Glomerular visceral epithelial cell (primary cell): ENCODE measurements at regions not wholly inside any gene's neighbourhood (a gene's known extent, or its start where the extent isn't known, plus 50 kb on each side); places are given as distances from the start of the nearest gene placed in this dataset.
"Not testable (repeated sequence)": the region's sequence is repeated elsewhere in the genome, so short reads cannot be mapped to it uniquely, and the experiment has no call there.

ENCODE experiments used
- DNase-seq: peaks from one replicate; pipeline ENCODE4 v3.0.0-alpha.2; 2016; ENCODE audit errors: extremely low spot score

DNA sequence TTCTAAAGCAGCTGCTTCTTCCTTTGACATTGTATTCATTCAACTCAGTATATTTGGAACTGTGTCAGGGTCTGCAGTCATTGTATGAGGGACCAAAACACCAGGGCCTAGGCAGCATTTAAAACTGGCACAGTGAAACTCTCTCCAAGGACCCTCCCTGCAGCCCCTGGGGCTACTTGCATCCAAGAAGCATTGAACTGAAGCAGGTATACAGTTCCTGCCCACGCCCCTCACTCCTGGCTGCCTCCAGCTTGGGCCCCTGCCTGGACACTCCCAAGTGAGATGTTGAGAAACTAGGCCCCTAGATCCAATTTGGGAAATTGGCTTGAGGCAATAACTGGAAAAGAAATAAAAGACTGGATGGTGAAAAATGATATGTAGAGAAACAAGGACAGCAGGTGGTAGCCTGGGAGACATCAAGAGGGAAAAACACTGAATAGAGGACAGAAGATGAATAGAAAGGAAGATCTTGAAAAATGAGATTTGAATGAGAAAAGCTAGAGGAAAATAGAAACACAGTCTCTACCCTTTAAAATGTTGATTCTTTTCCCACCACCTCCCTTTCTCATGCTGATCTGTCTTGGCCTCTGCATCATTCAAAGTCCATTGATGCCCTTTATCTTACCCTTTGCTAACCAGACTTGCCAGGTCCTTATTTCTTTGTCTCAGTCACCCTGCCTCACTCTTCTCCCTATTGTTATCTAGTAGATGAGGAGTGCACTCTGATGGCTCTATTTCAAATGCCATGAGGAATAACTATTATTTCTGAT lies 368.8 kb upstream of the CDH8 start:
- DNase-seq = no peak

DNA sequence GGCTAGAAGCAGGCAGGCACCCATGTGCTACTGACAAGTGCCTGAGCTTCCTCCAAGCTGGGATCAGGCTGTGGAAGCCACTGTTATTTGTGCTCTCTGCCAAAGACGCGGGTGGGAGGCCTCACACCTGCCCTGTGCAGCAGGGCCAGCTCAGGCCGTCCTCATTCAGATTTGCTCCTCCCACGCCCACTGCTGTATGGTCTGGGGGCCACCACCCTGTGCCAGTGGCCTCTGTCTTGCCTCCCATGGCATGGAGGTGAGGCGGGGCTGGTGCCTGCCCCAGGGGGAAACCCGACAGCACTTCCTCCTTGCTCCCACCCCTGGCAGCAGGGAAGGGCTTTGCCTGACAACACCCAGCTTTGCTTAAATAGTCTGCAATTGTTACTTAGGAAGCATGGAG lies 356.5 kb upstream of the CDH8 start:
- no peak for DNase-seq

GRCh38 chr16:62391940-62392339 lies 355.7 kb upstream of the CDH8 start:
- no peak for DNase-seq

GRCh38 chr16:62391134-62391533 lies 354.9 kb upstream of the CDH8 start:
- no peak for DNase-seq

DNA sequence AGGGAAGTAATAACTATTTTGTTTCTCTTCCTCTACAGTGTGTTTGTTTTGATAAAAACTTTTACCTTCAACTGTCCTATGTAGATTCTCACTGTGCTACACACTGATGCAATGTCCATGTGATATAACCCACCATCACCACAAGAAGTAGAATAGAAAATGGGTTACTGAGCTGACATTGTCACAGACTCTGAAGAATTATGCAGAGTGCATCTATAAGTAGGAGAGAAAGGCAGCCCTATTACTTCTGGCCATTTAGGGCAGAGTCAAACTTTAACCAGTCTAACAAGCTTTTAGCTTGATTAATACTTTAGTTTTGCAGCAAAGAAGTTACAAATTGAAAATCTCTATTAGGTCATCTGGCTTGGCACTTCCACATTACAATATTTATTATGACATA lies 354.0 kb upstream of the CDH8 start:
- DNase-seq = no peak

DNA sequence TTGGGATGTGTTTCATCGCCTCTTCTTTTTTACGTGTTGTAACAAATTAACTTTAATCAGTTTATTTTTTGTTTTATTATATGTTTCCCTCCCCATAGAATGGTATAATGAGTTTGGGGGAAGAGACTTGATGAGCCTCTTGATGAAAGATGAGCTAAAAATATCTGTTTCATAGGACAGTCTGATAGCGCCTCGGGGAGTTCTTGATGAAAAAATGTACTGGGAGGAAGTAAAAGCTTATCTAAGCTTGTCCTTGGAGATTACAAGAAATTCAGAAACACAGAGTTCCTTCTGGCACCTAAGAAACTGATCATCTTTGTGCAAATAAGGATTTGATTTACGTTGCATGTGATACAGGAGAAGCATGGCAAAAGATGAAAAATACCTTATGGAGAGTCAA lies 350.2 kb upstream of the CDH8 start:
- no peak for DNase-seq

- DNase-seq = no peak
Measured at GRCh38 chr16:62383941-62384340, 347.7 kb upstream of the CDH8 start.

GRCh38 chr16:62370445-62370844 lies 334.2 kb upstream of the CDH8 start:
- no peak for DNase-seq

DNA sequence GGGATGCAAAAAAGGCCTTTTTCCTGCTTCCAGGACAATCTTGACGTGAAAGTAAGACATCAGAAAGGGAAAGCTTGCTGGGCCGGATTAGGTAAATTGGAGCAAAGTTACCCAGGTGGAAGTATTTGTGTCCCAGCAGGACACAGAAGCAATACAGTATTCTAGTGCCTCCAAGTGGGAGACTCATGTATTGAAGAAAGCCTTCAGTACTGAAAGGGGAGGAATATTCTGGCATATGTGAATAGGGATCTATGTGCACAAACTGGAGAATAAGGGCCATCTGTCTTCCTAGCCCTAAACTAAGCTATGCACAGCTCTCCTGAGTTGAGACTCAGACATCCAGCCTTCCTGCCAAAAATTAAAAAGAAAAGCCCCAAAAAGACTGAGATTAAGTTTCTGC lies 327.3 kb upstream of the CDH8 start:
- DNase-seq = no peak

DNA sequence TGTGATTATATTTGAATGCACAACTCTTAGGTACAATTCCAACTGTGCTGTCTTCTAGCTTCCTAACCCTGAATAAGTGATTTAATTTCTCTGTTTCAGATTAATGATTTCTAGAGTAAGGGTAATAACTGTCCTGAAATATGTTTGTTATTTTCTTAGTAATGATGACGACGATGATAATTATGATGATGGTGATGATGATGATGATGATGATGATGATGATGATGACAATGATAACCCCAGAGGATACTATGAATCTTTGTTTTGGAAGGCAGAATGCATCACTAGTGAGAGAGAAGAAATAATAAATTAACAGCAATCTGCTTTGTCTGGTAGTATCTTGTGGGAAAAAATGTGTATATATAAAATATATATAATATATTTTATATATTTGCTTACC lies 317.1 kb upstream of the CDH8 start:
- no peak for DNase-seq

- no peak for DNase-seq
Measured at GRCh38 chr16:62342216-62342615, 306.0 kb upstream of the CDH8 start.

- DNase-seq = no peak
Measured at GRCh38 chr16:62335356-62335755, 299.1 kb upstream of the CDH8 start.

- DNase-seq = no peak
Measured at GRCh38 chr16:62321606-62322005, 285.4 kb upstream of the CDH8 start.

GRCh38 chr16:62298600-62298999 lies 262.4 kb upstream of the CDH8 start:
- no peak for DNase-seq

DNA sequence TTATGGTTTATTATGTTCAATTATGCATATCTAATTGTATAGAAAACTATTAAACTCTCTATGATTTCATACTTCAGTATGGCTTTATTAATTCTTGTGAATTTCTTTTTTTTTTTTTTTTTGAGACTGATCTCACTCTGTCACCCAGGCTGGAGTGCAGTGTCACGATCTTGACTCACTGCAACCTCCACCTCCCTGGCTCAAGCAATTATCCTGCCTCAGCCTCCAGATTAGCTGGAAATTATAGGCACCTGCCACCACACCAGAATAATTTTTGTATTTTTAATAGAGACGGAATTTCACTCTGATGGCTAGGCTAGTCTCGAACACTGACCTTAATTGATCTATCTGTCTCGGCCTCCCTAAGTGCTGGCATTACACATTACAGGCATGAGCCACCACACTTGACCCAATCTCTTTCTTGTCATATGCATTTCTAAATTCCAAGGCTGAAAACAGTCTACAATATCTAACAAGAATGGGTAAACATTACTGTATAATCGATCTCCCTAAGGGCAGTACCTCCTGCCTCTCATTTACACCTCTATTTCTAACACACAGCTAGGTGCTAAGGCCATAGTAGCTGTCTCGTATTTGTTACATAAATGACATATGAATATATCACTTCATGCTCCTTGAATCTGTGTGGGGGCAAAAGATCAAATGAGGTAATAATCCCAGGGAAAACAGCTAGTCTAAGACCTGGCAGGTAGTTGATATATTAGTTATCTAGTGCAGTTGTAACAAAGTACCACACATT lies 258.2 kb upstream of the CDH8 start:
- DNase-seq = no peak

GRCh38 chr16:62288990-62289629 lies 252.9 kb upstream of the CDH8 start:
- DNase-seq = no peak

DNA sequence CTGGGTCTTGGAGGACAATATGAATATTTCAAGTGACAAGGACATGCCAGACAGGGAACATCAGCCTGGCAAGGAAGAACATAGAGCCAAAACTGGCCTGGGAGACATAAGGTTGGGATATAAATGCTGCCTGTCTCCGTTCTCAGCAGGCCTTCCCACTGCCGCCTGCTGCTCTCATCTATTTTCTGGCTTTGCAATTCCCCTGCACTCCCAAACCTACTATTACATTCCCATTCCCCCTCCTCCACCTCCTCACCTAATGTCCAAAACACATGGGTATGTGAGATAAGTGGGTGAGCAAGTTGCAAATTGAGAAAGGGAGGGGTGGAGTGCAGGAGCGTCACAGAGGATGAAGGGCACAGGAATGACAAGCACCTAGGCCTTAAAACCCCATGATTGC lies 244.3 kb upstream of the CDH8 start:
- DNase-seq = no peak

DNA sequence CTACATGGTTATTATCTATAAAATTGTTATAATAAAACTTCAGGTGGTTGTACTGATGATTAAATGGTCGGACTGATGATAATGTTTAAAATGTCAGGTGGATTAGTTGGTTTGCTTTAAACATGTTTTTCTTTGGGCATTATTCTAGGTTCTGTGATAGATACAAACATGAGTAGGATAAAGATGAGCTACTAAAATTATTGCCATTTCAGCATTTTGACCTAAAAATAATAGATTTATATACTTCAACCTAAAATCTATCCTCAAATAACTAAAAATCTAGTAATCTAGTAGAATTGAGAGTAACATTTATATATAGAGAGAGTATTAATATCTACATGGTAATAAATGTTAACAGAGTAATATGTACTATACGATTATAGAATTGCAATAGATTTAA lies 241.7 kb upstream of the CDH8 start:
- DNase-seq = no peak

DNA sequence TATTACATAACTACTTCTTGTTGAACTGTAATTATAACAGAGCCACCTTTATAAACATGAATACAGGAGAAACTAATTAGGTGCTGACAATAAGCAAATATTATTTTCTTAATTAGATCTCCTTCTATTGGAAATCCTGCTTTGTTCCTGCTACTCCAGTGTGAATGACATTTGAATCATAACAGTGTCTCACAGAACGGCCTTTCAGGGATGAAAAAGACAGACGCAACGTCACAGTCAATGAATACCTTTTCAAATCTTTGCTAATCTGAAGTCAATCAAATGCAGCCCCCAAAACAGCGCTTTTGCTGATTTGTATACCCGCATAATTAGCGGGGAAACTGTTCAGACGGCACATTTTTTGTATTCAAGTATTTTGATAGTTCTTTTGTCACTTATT lies 240.4 kb upstream of the CDH8 start:
- DNase-seq = no peak

GRCh38 chr16:62272035-62272434 lies 235.8 kb upstream of the CDH8 start:
- DNase-seq = no peak

DNA sequence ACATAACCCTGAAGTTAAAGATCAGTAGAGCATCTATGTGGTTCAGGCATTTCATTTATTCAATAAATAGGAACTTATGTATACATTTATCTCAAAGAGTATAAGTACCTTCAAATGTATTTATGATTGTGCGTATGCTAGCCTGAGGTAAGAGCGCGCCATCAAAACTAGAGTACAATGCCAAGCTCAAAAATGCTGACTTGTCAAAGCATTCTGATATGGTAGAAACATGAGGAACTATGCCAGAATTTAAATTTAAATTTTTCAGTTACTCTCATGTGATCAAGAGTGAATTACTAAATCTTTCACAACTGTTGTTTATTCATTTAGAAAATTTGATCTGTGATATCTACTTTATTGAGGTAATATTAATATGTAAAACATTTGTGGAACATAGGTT lies 225.5 kb upstream of the CDH8 start:
- DNase-seq = no peak

DNA sequence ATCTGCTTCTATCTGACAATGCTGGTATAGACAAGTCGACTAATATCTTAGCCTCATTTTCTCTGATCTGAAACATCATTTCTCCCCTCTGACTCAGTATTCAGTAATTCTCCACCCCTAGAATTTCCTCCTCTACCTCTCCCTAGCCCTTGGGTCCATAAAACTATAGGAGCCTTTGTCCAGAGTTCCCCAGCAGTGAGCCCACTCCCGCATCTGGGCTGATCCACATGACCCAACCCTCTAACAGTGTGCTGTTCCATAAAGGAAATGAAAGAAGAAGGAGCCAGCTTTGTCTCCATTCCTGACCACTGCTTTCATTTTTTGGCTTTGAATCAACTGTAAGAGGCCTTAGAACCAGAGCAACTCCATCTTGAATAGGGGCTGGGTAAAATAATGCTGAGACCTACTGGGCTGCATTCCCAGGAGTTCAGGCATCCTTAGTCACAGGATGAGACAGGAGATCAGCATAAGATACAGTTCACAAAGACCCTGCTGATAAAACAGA lies 222.7 kb upstream of the CDH8 start:
- DNase-seq = not testable (repeated sequence)

- no peak for DNase-seq
Measured at GRCh38 chr16:62256406-62256805, 220.2 kb upstream of the CDH8 start.
